ENCODE measurements at regions not wholly inside any gene's neighbourhood (a gene's known extent, or its start where the extent isn't known, plus 50 kb on each side); places are given as distances from the start of the nearest gene placed in this dataset.

DNA sequence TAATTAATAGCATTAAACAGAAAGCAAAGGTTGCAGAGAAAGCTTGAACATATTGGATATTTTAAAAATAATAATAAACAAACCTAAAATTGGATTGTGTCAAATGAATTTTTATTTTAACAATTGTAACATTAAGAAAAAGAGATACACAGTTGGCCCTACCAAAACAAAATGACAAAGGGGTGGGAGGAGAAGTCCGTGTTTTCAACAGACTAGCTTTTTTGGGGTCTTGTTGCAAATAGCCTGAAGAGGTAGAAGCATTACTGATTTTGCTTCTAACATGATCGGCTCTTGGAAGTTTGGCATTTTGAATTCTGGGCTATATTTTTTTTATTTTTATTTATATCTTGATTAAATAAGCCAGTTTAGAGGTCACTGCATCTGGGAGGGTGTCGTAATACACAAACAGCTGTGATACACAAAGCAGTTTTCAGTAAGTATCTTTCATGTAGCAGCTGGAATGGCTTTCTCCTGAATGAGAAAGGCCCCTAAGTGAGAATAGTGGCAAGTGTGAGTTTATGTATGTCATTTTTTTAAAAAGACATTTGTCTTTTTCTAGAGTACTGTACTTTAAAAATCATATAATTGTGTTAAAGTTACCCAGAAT is 85.5 kb upstream of the ZNF217 start:
- 38 to 48% methylated on average over 3 of the region's 3 CpGs for WGBS, 2 donors
- DNase-seq (no peak), ATAC-seq (no peak)
- Histone ChIP-seq H3K27ac (peak overlapping the region in 2 of 4 donors; percentile 66 to 73), H3K27me3 (no peaks in the 10 kb centered on the region), H3K4me1 (peaks cover 32% of the 10 kb centered on the region), H3K4me3 (no peak overlapping the region), H3K36me3 (replicated peaks in 1 of 2; ENCODE audit: insufficient read depth in 1 of 2, low read depth in 2 of 2) (no peaks in the 10 kb centered on the region), H3K9me3 (no peaks in the 10 kb centered on the region)
- TF ChIP-seq POLR2A (IDR thresholded peaks at IDR 0.05), result no peak
- TF ChIP-seq CTCF (IDR thresholded peaks at IDR 0.05), result peak in 1 of 7 experiments; percentile 16
- intact Hi-C loops (cut with DNase I), result no loop called here

GRCh38 chr20:53678315-53678989 is 84.8 kb upstream of the ZNF217 start:
- Histone ChIP-seq H3K27ac (peak overlapping the region; percentile 23 to 73 (median 56)), H3K4me3 (no peak overlapping the region), H3K9me3 (no peaks in the 10 kb centered on the region), H3K36me3 (replicated peaks in 1 of 2; ENCODE audit: insufficient read depth in 1 of 2, low read depth in 2 of 2) (no peaks in the 10 kb centered on the region), H3K4me1 (peaks cover 32% of the 10 kb centered on the region), H3K27me3 (no peaks in the 10 kb centered on the region)
- ATAC-seq, result no peak
- intact Hi-C loops (cut with DNase I), result no loop called here
- DNase-seq, result no peak
- TF ChIP-seq CTCF (IDR thresholded peaks at IDR 0.05) (no peak), POLR2A (IDR thresholded peaks at IDR 0.05) (no peak)
- 47 to 58% methylated on average over 7 of the region's 7 CpGs for WGBS, 2 donors

DNA sequence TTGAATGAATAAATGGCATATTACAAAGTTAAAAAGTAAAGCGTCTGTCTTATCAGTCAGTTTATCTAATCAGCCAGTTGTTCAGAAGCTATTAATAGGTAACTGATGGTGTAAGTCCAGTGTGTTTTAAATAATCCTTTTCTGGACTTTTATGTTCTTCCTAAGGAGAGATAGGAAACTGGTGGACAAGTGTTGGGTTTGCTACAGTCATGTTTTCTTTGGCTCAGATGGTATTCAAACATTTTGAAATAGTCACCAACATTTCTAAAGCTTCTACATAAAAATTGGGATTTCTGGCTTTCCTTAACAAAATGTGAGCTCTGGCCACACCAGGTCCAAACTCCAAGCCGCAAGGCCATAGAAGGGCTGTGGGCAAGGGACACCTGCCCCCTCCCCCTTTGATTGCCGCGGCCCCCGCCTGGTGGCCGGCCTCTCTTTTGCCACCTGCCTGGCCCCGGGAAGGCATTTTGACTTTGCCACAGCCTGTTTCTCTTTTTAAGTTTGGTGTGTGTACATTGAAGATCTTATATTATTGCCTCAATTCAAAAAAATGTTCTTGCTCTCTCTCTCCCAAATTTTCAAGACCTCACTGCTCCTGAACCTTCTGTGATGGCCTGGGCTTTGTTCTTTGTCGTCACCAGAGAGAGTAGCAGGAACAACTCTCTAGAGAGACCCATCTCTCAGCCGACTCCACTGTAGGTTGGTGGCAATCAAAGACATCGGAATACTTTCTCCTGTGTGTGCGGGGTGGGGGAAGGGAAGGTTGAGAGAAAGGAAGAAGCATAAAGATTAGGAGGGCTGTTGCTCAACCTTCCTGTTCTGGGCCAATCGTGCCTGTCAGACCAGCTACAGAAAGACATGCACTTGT is 84.0 kb upstream of the ZNF217 start:
- intact Hi-C loops (cut with DNase I), result no loop called here
- TF ChIP-seq CTCF (IDR thresholded peaks at IDR 0.05) (peak in 4 of 7 experiments; percentile 11 to 28 (median 18)), POLR2A (IDR thresholded peaks at IDR 0.05) (no peak)
- peak overlapping the region; percentile 23 to 73 (median 56) for H3K27ac ChIP-seq
- ATAC-seq (peak; percentile 47), DNase-seq (peak; percentile 38 to 66 (median 54))
- H3K27me3 ChIP-seq, result no peaks in the 10 kb centered on the region
- peaks cover 32% of the 10 kb centered on the region for H3K4me1 ChIP-seq
- whole genome bisulfite sequencing, 2 donors, result 21 to 26% methylated on average over 12 of the region's 12 CpGs
- no peaks in the 10 kb centered on the region for H3K9me3 ChIP-seq
- H3K4me3 ChIP-seq, result no peak overlapping the region
- H3K36me3 ChIP-seq (replicated peaks in 1 of 2; ENCODE audit: insufficient read depth in 1 of 2, low read depth in 2 of 2), result no peaks in the 10 kb centered on the region

GRCh38 chr20:53676987-53677386 is 83.3 kb upstream of the ZNF217 start:
- no peak for TF ChIP-seq POLR2A (IDR thresholded peaks at IDR 0.05)
- no peak for TF ChIP-seq CTCF (IDR thresholded peaks at IDR 0.05)
- peak overlapping the region in 2 of 4 donors; percentile 66 to 73 for H3K27ac ChIP-seq
- no peak for DNase-seq
- H3K36me3 ChIP-seq (replicated peaks in 1 of 2; ENCODE audit: insufficient read depth in 1 of 2, low read depth in 2 of 2), result no peaks in the 10 kb centered on the region
- no peak overlapping the region for H3K4me3 ChIP-seq
- ATAC-seq, result no peak
- H3K27me3 ChIP-seq, result no peaks in the 10 kb centered on the region
- H3K4me1 ChIP-seq, result peaks cover 32% of the 10 kb centered on the region
- intact Hi-C loops (cut with DNase I), result no loop called here
- H3K9me3 ChIP-seq, result no peaks in the 10 kb centered on the region
- WGBS, 2 donors, result 79 to 93% methylated on average over 8 of the region's 8 CpGs

Data from body of pancreas (tissue), 4 donors.